NCI-H1105 treated with DMSO at 0.1 percent for 48 hours (cell line): ENCODE measurements at regions not wholly inside any gene's neighbourhood (a gene's known extent, or its start where the extent isn't known, plus 50 kb on each side); places are given as distances from the start of the nearest gene placed in this dataset.

Source experiments
- DNase-seq: peaks from one replicate; lab custom pipeline; 2025; lab: John Stamatoyannopoulos, UW

DNA sequence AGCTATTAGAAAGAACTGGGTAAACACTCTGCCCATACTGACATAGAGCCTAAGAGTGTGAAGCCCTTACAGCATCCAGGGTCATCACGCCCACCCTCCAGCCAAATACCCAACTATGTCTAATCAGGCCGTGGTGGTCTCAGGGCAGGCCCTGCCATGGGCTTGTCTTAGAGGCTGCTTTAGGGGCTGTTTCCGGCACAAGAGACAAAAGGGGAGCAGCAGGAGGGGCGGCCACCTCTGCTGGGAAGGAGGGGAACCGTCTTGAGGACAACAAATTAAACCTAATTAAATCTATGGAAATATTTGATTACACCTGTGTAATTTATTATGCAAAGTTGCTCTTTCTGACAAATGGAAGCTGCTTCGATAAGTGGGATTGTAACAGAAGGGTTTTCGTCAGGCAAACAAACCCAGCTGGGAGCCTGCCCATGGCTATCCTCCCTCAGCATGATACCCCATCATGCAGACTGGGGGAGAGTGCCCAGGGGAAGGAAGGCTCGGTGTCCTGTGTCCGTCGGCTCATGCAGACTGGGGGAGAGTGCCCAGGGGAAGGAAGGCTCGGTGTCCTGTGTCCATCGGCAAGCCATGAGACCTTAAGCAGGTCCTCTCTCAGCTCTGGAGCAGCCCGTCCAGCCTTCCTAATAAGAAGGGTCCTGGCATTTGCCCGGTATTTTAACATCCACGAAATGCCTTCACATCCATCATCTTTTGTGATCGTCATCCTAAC is 163.6 kb upstream of the B3GAT1 start:
- DNase-seq = no peak

DNA sequence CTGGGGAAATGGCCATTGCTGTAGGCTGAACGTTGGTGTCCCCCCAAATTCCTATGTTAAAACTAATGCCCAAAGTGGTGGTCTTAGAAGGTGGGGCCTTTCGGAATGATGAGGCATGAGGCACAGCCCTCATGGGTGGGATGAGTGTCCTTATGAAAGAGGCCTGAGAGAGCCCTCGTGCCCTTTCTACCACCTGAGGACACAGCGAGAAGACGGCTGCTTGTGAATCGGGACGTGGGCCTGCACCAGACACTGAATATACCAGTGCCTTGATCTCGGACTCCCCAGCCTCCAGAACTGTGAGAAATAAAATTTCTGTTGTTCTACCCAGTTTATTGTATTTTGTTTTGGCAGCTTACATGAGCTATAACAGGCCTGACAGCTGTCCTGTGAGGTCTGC is 162.9 kb upstream of the B3GAT1 start:
- DNase-seq = no peak

DNA sequence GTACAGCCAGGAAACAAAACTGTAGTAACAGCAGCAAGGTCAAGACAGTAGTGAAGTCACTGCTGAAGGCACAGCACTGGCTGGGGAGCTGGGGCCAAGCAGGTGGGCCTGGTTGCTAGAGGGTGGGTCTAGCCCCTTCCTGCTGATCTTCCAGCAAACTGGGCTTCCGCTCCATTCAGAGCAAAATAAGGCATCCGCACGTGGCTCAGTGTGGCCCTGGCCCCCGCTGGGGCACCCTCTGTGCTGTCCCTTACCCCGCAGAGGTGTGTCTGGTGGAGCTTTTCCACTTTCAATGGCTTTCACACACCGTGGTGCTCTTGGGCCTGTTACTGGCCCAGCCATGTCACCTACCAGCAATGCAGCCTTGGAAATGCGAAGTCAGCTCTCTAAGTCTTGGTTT is 162.4 kb upstream of the B3GAT1 start:
- no peak for DNase-seq

DNA sequence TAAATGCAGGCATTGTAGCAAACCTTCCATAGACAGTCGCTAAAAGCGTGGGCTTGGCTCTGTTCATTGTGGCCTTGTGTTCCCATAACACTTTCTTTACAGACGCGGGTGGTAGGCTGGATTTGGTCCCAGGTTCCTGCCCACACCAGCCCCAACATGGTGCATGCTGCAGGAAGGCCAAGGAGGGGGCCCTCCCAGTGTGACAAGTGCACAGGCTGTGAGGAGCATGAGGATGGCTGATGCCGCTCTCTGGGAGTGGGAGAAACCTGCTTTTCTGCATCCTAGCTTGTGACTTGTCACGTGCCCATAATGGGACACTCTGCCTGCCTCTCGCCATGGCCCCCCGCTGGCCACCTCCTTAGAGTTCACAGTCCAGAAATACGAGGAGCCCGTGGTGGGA is 161.8 kb upstream of the B3GAT1 start:
- DNase-seq = no peak

DNA sequence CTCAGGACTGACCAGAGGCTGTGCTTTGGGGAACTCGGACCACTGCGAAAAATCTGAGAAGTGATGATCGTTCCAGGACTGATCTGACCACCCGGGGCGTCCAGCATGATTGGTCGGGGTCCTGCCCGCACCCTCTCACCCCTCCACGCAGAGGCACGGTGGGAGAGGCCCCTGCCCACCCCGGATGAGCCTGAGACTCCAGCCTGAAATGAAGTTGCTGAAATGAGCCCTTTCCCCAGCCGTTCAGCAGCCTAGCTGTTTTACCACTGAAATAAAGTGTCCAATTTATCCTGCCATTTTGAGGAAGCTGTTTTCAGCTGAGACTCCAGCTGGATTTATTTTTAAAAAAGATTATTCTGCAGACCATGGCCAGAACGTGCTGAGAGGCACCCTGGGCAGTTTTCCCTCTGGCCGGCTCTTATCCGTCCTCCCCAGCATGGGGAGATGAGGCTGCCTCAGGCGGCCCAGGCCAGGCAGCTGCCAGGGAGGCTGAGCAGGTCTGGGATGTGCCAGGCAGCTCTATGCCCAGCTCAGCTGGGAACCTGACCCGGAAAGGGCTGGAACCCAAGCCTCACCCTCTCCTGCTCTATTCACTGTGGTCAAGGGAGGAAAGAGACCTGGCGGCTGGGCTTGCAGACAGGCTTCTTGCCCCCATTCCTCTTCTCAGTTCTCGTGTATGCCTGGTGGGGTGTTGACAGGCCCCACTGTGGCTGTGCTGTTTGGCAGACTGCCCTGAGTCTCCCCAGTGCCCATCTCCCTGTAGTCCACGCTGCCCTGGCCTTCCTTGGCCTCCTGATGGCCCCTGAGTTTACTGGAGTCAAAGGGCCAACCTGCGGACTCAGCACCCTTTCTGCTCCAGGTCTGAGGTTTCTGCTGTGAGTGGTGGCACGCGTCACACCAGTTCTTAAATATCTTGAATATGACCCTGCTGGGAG is 161.0 kb upstream of the B3GAT1 start:
- no peak for DNase-seq

DNA sequence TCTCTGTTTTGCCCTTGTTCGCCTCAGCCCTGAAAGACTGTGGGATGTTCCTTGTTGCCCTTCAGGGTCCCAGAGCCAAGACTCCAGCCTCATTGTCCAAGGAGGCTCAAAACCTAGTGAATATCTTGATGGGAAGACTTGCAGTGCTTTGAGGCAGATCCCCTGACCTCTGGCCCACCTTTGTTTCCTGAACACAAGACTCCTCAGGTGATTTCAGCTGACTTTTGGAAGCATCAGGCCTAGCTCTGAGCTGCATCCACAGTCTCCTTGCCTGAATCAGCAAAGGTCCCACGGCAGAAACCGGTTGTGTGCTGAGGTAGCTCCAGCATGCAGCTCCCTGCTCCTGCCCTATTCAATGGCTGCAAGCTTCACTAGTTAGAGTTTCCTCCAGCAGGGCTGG is 159.3 kb upstream of the B3GAT1 start:
- no peak for DNase-seq

DNA sequence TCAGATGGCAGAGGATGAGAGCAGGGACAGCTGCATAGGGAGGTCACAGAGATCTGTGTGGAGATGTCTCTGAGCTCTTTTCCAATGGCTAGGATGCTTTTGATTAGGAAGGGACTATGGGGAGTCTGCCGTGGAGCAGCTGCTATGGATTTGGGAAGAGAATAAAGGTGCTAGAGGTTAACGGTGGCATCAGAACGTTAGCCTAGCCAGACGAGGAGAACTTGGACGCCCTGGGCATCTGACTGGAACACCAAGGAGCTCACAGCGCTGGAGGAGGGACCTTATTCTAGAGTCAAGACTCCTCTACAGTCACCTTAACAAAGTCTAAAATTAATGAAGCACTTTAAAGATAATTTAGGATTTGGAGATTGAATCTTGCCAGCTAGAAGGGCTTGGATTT is 157.2 kb upstream of the B3GAT1 start:
- DNase-seq = no peak

DNA sequence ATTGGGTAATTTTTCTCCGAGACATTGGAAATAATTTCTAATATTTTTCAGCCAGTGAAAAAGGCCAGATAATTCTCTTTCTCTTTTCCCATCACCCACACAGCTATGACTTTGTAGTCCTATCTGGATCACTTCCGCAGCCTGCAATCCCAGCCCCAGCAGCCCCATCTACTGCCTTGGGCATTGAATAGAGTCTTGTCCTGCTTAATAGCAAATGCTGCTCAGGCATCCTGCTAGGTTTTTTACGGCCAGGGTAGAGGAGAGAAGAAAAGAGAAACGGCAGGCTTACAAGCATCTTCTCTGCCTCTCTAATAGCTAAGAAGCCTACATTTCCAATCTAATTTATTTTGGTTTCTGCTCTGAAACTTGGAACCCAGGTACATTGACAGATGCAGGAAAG is 154.3 kb upstream of the B3GAT1 start:
- no peak for DNase-seq

DNA sequence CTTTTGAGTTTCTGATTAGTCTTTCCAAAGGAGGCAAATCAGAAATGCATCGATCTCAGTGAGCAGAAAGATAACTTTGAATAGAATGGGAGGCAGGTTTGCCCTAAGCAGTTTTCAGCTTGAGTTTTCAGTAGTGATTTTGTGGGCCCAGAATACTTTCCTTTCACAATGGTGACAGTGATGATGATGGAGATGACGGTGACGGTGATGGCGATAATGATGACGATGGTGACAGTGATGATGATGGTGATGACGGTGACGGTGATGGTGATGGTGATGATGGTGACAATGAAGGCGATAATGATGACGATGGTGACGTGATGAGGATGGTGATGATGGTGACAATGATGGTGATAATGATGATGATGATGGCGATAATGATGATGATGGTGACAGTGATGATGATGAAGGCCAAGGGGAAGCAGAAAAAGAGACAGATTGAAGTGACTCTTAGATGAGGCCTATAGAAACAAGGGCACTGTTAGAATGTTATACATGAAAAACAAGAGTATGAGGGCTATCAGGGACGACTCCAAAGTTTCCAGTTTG is 153.4 kb upstream of the B3GAT1 start:
- no peak for DNase-seq

DNA sequence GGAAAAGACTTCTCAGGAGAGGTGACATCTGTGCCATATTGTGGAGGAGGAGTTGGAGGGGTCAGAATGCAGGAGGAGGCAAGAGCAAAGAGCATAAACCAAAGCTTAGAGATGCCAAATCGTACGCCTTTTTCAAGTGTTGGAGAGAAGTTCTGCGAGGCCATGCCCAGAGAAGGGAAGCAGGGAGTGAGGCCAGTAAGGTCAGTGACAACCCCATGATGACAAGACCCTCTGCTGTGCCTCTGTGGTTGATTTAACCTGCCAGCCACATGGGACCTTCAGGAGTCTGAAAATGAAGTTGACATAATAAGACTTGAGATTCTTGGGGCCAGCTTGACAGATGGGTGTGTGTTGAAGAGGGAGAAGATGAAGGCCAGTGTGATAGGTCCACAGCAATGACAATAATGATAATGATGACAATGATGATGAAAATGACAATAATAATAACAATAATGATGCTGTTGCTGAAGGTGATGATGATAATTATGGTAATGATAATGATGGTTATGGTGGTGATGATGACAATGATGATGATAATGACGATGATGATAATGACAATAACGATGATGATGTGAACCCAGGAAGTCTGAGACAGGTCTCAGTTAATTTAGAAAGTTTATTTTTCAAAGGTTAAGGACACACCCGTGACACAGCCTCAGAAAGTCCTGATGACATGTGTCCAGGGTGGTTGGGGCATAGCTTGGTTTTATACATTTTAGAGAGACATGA is 152.6 kb upstream of the B3GAT1 start:
- no peak for DNase-seq

DNA sequence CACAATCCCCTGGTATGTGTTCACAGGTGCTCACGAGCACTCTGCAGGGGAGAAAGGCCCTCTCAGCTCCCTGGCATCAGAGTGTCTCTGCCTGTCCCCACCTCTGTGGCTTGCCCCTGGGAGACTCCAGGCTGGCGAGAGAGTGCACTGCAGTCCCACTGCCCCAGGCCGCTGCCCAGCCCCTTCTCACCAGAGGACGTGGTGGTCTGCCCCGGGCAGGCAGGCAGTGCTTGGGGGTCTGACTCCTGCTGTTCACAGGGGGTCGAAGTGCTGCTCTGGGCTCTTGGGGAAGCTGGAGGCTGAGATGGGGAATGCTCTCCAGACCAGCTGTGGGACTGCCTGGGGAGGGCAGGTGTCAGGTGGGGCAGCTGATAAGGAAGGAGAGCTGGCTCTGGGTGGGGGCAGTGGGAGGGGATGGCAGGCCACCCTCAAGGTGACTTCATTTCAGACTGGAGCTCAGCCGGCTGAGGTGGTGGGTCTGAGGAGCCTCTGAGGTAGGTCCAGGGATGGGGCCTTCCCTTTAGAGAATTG is 151.0 kb upstream of the B3GAT1 start:
- DNase-seq = no peak

DNA sequence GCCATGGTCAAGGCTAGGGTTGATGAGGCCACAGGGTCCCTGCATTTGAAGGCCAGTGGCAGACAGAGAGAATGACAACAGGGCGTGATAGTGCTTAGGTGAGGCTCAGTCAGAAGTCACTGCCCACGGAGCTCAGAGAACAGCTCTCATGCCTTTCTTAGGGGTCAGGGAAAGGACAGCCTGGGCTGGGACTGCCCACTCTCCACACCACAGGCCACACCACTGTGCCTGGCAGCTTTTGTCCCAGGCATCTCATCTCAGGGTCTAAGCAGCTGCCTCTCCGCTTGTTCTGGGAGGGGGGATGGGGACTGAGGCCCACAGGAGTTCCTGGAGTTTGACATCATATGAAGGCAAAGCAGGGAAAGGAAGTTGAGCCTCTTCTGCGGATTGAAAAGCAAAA is 150.2 kb upstream of the B3GAT1 start:
- no peak for DNase-seq

DNA sequence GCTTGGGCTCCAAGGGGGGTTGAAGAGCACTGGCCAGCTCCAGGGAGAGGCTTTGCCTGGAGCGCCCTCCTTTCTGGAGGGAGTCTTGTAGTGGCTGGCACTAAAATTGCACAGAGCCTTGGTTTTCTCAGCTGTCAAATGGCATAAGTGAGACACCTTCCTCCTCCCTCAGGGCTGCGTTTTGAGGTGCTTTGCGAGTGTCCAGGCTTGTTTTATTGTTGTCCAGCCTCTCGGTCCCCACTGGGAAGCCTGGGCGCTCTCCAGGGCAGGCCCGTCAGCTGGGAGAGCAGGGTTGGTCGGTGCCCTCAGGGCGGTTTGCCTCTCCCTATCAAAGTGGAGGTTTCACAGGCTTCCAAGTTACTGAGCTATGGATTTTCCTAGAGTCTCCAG is 149.3 kb upstream of the B3GAT1 start:
- DNase-seq = no peak

DNA sequence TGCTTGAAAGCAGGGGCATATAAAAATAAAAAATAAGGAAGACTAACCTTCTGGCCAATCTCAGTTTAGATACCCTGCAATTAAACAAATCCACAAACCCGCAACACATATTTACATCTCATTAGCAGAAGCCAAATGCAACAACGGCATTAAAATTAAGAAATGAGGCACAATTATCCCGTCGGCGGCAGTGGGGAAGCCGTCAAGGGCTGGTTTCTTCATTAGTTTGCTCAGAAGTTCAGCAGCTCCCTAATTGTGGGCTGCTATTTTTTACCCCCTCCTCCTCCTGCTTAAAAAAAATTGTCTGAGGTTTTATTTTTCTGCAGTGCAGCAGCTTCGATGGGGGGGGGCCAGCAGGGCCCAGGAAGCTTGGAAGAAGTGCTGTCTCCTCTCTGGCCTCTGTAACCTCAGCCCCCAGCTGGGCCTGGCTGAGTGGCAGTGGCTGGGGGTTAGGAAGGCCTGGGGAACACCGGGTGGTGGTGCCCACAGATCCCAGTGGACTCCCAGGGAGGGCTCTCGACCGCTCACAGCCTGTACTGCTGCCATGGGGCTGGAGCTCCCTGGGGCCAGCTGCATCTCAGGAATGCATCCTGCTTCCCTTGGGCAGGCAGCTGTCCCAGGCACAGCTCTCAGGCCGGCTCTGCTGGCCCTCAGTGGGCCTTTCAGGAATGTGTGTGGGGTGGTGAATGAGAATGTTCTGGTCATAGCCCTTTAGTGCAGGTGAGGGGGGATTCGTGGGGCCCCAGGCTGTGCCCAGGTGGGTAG is 148.7 kb upstream of the B3GAT1 start:
- no peak for DNase-seq

DNA sequence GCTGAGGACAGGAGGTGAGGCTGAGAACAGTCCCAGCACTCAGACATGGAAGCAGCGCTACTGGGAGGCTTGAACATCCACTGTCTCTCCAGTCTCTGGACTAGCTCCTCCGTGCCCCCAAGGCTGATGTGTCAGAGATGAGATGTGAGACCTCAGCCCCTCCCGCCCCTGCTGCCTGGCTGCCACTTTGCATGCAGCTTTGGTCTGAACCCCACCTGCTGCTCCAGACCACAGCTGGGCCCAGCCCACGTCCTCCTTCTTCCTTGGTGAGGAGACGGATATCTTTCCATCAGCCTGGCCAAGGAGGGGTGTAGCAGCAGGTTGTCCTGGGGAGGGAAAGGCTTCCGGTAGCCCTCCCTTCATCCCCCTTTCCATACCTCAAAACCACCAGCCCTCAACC is 148.0 kb upstream of the B3GAT1 start:
- no peak for DNase-seq

DNA sequence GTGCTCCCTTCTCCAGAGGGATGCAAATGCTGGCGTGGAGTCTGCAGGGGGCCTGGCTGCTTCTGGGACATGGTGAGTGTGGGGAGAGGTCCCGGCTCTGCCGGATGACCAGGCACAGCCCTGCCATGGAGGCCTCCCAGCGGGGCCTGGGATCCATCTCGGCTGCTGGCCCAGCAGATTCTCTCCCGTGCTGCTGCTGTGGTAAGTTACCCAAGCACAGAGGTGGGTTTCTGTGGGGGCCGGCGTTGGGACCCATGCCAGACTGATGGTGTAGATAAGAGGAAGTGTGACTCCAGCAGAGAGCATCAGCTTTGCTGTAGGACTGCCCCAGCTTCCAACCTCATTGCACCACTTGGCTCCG is 147.5 kb upstream of the B3GAT1 start:
- no peak for DNase-seq

DNA sequence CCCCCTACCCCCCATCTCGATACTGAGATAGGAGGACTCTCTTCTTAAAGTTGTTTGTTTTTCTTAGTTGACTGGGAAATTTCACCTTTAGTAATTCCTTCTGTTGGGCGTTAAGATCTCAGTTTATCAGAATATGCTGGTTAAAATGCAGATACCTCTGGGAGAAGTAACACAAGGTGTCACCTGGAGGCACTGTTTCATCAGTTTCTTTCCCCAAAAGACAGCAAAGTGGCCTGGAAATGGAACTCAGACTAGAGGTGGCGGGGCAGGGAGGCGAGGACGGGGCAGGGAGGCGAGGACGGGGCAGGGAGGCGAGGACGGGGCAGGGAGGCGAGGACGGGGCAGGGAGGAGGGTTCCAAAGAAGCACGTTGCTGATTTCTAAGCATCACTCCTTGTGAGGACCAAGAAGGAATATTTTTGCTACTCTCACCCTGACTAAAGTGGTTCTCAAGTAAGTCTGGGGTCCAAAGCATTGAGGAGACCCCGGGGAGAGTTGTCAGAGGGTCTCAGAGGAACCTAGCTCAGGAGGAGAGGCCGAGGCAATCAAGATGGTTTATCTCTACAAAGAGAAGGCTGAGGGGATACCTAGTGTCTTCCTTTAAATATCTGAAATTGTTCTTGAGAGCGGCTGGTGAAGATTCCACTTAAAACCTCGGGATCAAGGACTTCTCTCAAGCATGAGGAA is 147.0 kb upstream of the B3GAT1 start:
- no peak for DNase-seq

DNA sequence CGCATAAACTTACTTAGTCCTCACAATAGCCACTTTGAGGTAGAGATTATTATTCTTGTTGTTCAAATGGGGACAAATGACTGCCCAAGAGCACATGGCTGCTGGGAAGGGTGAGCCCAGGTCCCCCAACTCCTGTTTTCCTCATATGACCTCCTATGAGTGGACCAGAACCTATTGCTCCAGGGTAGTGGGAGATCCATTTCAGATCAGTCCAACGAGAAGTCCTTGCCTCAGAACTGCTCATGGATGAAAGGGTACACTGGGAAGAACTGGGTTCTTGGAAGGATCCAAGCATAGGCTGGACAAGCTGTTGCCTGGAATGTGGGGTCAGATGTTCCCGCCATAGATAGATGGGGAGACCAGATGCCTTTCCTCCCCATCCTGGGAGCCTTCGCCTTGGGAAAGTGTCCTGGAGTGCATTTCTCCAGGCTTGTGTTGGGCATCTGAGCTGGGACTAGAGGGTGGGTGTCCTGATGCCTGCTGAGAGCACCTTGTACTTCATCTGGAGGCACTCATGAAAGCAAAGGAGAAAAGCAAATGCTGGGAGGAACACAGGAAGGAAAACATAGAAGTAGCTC is 146.3 kb upstream of the B3GAT1 start:
- no peak for DNase-seq

DNA sequence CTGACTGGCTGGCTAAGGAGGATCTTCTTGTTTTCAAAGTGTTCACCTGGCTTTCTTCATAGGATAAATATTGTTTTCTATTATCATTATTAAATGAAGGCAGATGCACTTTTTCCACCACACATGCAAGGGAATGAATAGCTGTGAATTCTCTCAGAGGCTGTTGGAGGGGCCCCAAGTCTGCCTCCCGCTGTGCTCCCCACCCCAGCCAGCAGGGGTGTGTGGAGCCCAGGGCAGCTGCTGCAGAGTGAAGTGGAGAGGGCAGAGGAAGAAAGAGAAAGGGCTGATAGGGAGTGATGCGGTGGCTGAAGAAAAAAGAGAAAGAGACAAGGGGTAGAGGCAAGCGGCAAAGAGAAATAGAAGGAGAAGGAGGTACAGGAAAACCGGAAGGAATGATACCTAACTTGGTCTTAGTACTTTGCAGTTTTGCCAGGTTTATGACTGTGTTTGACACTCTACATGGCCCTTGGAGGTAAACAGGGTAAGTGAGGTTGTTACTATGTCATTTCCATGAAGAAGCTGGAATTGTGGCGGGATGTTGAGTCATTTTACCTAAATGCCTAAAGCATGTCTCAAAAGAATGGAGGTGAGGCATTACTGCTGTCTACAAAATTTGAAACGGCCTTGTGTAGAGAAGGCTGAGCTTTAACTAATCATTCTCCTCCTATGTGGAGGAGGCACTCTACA is 145.7 kb upstream of the B3GAT1 start:
- no peak for DNase-seq

DNA sequence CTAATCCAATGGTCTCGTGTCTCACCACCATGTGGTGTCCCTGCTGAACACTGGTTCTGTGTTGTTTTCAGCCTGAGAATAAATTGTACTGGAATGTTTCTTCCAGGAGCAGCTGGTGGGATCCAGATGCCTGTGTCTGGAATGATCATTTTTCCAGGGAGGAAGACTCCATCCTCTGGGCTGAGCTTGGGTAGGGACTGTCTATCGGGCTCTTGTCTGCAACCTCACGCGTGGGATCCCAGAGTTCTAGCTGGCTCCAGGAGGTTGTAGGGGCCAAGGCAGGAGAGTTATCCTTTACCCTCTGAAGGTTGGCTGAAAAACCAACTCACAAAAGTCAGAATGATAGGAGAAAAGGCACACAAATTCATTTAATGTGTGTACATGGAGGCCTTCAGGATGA is 144.1 kb upstream of the B3GAT1 start:
- no peak for DNase-seq
